SK-N-SH treated with all-trans-retinoic acid at 6 μM for 48 hours (cell line): ENCODE measurements at regions not wholly inside any gene's neighbourhood (a gene's known extent, or its start where the extent isn't known, plus 50 kb on each side); places are given as distances from the start of the nearest gene placed in this dataset.

Source experiments
- ATAC-seq: fragments of 200-7000 bp; cut with Tn5 transposase; 3 replicates; pipeline ENCODE4 v1.9.1; 2020; ENCODE audit warnings: mild to moderate bottlenecking, moderate library complexity
- CSDC2 ChIP-seq: fragments of 250-450 bp; sonication (Bioruptor Pico); IDR thresholded peaks from 2 replicates; pipeline ENCODE4 v1.5.0; 2020; ENCODE audit warnings: mild to moderate bottlenecking, moderate library complexity
- ESRRG ChIP-seq: fragments of 250-450 bp; sonication (Bioruptor Pico); IDR thresholded peaks from 2 replicates; pipeline ENCODE4 v1.6.1; 2021; ENCODE audit warnings: mild to moderate bottlenecking
- GLIS3 ChIP-seq: fragments of 250-450 bp; sonication (Bioruptor Pico); IDR thresholded peaks from 2 replicates; pipeline ENCODE4 v1.5.0; 2020; ENCODE audit warnings: mild to moderate bottlenecking, moderate library complexity
- ISL1 ChIP-seq: fragments of 250-450 bp; sonication (Bioruptor Pico); IDR thresholded peaks from 2 replicates; pipeline ENCODE4 v2.1.2; 2022; ENCODE audit warnings: mild to moderate bottlenecking, moderate library complexity
- OSR1 ChIP-seq: fragments of 250-450 bp; sonication (Bioruptor Pico); IDR thresholded peaks from 2 replicates; pipeline ENCODE4 v1.8.0; 2022; ENCODE audit warnings: moderate library complexity, mild to moderate bottlenecking, inconsistent platforms
- PPARA ChIP-seq: fragments of 250-450 bp; sonication (Bioruptor Pico); IDR thresholded peaks from 2 replicates; pipeline ENCODE4 v1.5.0; 2020; ENCODE audit warnings: mild to moderate bottlenecking, borderline replicate concordance
- RARB ChIP-seq: fragments of 250-450 bp; sonication (Bioruptor Pico); IDR thresholded peaks from 2 replicates; pipeline ENCODE4 v1.8.0; 2021; ENCODE audit warnings: mild to moderate bottlenecking, moderate library complexity
- SNAI2 ChIP-seq: fragments of 250-450 bp; sonication (Bioruptor Pico); IDR thresholded peaks from 2 replicates; pipeline ENCODE4 v1.5.0; 2020; ENCODE audit warnings: mild to moderate bottlenecking, moderate library complexity
- TCF4 ChIP-seq: fragments of 250-450 bp; sonication (Bioruptor Pico); IDR thresholded peaks from 2 replicates; pipeline ENCODE4 v1.8.0; 2021; ENCODE audit warnings: mild to moderate bottlenecking, moderate library complexity, borderline replicate concordance
- TOX ChIP-seq: fragments of 250-450 bp; sonication (Bioruptor Pico); IDR thresholded peaks from 2 replicates; pipeline ENCODE4 v1.8.0; 2021; ENCODE audit warnings: mild to moderate bottlenecking, moderate library complexity, borderline replicate concordance
- ZC3H10 ChIP-seq: fragments of 250-450 bp; sonication (Bioruptor Pico); IDR thresholded peaks from 2 replicates; pipeline ENCODE4 v1.5.1; 2021; ENCODE audit warnings: mild to moderate bottlenecking, moderate library complexity
- ZFP3 ChIP-seq: fragments of 250-450 bp; sonication (Bioruptor Pico); IDR thresholded peaks from 2 replicates; pipeline ENCODE4 v1.5.0; 2020; ENCODE audit warnings: mild to moderate bottlenecking, moderate library complexity
- ZNF565 ChIP-seq: fragments of 450-650 bp; formaldehyde crosslinking; conservative IDR thresholded peaks from 2 replicates; pipeline ENCODE4 v1.5.0; 2020; ENCODE audit warnings: low read depth, mild to moderate bottlenecking, moderate library complexity
- ZNF70 ChIP-seq: fragments of 450-650 bp; formaldehyde crosslinking; IDR thresholded peaks from 2 replicates; pipeline ENCODE4 v1.5.0; 2020; ENCODE audit warnings: mild to moderate bottlenecking, moderate library complexity
- ZNF8 ChIP-seq: fragments of 450-650 bp; formaldehyde crosslinking; IDR thresholded peaks from 2 replicates; pipeline ENCODE4 v1.5.0; 2020; ENCODE audit warnings: mild to moderate bottlenecking, moderate library complexity
- TF ChIP-seq, protein P1 (sequence below): fragments of 250-450 bp; sonication (Bioruptor Pico); IDR thresholded peaks from 2 replicates; pipeline ENCODE4 v1.5.1; 2020; ENCODE audit warnings: low read depth, mild to moderate bottlenecking, moderate library complexity
- TF ChIP-seq, protein P2 (sequence below): fragments of 250-450 bp; sonication (Bioruptor Pico); IDR thresholded peaks from 2 replicates; pipeline ENCODE4 v1.5.1; 2021; ENCODE audit warnings: mild to moderate bottlenecking, moderate library complexity
- TF ChIP-seq, protein P3 (sequence below): fragments of 250-450 bp; sonication (Bioruptor Pico); IDR thresholded peaks from 2 replicates; pipeline ENCODE4 v1.8.0; 2020; ENCODE audit warnings: mild to moderate bottlenecking, moderate library complexity, borderline replicate concordance
- TF ChIP-seq, protein P4 (sequence below): fragments of 250-450 bp; sonication (Bioruptor Pico); IDR thresholded peaks from 2 replicates; pipeline ENCODE4 v1.5.0; 2020; ENCODE audit warnings: mild to moderate bottlenecking, moderate library complexity
- TF ChIP-seq, protein P5 (sequence below): fragments of 250-450 bp; sonication (Bioruptor Pico); IDR thresholded peaks from 2 replicates; pipeline ENCODE4 v1.8.0; 2021; ENCODE audit warnings: low read depth, mild to moderate bottlenecking, moderate library complexity, borderline replicate concordance

DNA sequence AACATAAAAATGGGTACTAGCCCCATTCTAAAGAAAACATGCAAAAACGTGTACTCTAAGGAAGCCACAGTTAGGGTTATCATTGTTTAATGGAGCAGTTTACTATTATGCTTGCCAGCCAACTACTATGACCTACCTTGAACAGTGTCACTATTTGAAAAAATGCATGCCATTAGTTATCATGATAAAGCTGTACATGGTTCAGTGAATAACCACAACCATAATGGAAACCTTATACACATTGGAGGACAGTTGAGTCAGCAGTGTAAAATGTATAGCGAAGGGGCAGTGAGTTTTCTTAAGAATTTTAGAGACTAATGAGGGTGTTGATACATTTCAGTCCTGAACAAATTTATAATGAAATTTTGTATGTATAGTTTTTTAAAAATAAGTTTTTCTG lies 381.9 kb downstream of the GRXCR1 start:
- TF ChIP-seq, protein P1, sequence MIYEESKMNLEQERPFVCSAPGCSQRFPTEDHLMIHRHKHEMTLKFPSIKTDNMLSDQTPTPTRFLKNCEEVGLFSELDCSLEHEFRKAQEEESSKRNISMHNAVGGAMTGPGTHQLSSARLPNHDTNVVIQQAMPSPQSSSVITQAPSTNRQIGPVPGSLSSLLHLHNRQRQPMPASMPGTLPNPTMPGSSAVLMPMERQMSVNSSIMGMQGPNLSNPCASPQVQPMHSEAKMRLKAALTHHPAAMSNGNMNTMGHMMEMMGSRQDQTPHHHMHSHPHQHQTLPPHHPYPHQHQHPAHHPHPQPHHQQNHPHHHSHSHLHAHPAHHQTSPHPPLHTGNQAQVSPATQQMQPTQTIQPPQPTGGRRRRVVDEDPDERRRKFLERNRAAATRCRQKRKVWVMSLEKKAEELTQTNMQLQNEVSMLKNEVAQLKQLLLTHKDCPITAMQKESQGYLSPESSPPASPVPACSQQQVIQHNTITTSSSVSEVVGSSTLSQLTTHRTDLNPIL (CRISPR knock-in tag) = no peak
- no peak for ATAC-seq

DNA sequence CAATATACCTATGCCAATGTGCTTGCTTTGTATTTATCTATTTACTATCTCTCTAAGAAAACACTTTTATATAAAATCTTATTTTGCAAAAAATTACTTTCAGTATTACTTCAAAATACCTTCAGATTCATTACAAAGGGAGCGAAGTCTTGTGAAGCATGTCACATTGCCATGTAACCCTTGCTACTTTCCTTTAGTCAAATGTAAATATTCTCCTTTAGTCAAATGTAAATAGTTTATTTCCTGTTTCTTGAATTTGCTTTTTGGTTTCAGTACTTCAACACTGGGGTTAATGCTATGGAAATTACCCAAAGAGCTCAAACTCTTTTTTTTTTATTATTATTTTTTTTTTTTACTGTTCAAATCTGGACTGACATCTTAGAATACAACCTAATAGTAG lies 383.3 kb downstream of the GRXCR1 start:
- TF ChIP-seq, protein P2, sequence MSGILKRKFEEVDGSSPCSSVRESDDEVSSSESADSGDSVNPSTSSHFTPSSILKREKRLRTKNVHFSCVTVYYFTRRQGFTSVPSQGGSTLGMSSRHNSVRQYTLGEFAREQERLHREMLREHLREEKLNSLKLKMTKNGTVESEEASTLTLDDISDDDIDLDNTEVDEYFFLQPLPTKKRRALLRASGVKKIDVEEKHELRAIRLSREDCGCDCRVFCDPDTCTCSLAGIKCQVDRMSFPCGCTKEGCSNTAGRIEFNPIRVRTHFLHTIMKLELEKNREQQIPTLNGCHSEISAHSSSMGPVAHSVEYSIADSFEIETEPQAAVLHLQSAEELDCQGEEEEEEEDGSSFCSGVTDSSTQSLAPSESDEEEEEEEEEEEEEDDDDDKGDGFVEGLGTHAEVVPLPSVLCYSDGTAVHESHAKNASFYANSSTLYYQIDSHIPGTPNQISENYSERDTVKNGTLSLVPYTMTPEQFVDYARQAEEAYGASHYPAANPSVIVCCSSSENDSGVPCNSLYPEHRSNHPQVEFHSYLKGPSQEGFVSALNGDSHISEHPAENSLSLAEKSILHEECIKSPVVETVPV (CRISPR knock-in tag) = no peak
- no peak for TF ChIP-seq ESRRG
- no peak for TF ChIP-seq RARB (CRISPR knock-in tag)
- no peak for TF ChIP-seq ZNF8
- TF ChIP-seq ZNF565 (CRISPR knock-in tag) = no peak
- no peak for TF ChIP-seq OSR1
- TF ChIP-seq, protein P1 (CRISPR knock-in tag) = no peak
- TF ChIP-seq, all 23 proteins: peak for 0
- no peak for ATAC-seq

DNA sequence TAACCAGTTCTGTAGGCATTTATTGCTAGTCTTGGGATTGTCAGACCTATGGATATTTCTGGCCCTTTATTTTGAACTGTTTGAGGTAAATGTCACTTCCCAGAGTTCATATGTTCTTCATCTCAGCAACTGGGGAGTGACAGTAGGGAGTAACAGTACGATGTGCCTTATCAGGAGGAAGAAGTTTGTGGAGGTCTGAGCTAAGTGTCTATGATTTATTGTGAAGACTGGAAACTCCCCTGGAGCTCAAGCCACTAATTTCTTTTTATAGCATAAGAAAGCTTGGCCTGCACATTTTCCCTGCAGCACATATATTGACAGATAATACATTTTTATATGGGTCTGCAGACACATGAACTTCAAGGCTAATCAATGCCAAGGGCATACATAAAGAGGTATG lies 383.8 kb downstream of the GRXCR1 start:
- ATAC-seq = peak; percentile 42
- TF ChIP-seq OSR1 (no peak), SNAI2 (CRISPR knock-in tag) (no peak), ZC3H10 (no peak), ZNF8 (no peak), PPARA (CRISPR knock-in tag) (no peak), RARB (CRISPR knock-in tag) (no peak), TOX (CRISPR knock-in tag) (no peak)
- TF ChIP-seq, protein P3, sequence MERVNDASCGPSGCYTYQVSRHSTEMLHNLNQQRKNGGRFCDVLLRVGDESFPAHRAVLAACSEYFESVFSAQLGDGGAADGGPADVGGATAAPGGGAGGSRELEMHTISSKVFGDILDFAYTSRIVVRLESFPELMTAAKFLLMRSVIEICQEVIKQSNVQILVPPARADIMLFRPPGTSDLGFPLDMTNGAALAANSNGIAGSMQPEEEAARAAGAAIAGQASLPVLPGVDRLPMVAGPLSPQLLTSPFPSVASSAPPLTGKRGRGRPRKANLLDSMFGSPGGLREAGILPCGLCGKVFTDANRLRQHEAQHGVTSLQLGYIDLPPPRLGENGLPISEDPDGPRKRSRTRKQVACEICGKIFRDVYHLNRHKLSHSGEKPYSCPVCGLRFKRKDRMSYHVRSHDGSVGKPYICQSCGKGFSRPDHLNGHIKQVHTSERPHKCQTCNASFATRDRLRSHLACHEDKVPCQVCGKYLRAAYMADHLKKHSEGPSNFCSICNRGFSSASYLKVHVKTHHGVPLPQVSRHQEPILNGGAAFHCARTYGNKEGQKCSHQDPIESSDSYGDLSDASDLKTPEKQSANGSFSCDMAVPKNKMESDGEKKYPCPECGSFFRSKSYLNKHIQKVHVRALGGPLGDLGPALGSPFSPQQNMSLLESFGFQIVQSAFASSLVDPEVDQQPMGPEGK (CRISPR knock-in tag) = no peak

DNA sequence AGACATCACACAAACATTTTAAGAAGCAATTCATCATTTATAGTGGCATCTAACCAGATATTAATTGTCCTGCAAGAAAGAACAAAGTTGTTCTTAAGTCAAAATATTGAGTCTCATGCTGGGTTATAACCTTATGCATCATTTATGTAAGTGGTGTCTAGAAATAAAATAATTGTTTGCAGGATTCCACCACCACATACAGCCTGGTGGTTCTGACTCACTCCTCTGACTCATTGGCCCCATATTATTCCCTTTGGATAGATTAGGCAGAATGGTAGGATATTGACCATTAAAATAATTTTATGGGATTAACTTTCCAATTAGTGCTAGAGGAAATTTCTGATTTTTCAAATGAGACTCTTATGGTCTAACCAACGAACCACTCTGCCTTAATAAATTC lies 384.5 kb downstream of the GRXCR1 start:
- peak; percentile 86 for ATAC-seq
- no peak for TF ChIP-seq TCF4
- TF ChIP-seq ESRRG = no peak
- no peak for TF ChIP-seq ZNF8
- TF ChIP-seq ZFP3 (CRISPR knock-in tag) = no peak
- TF ChIP-seq, protein P2 (CRISPR knock-in tag) = no peak
- TF ChIP-seq, protein P3 (CRISPR knock-in tag) = no peak
- no peak for TF ChIP-seq GLIS3
- TF ChIP-seq, protein P1 (CRISPR knock-in tag) = no peak
- no peak for TF ChIP-seq ISL1 (CRISPR knock-in tag)
- TF ChIP-seq, protein P4, sequence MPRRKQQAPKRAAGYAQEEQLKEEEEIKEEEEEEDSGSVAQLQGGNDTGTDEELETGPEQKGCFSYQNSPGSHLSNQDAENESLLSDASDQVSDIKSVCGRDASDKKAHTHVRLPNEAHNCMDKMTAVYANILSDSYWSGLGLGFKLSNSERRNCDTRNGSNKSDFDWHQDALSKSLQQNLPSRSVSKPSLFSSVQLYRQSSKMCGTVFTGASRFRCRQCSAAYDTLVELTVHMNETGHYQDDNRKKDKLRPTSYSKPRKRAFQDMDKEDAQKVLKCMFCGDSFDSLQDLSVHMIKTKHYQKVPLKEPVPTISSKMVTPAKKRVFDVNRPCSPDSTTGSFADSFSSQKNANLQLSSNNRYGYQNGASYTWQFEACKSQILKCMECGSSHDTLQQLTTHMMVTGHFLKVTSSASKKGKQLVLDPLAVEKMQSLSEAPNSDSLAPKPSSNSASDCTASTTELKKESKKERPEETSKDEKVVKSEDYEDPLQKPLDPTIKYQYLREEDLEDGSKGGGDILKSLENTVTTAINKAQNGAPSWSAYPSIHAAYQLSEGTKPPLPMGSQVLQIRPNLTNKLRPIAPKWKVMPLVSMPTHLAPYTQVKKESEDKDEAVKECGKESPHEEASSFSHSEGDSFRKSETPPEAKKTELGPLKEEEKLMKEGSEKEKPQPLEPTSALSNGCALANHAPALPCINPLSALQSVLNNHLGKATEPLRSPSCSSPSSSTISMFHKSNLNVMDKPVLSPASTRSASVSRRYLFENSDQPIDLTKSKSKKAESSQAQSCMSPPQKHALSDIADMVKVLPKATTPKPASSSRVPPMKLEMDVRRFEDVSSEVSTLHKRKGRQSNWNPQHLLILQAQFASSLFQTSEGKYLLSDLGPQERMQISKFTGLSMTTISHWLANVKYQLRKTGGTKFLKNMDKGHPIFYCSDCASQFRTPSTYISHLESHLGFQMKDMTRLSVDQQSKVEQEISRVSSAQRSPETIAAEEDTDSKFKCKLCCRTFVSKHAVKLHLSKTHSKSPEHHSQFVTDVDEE (CRISPR knock-in tag) = no peak
- TF ChIP-seq ZNF565 (CRISPR knock-in tag) = no peak
- TF ChIP-seq SNAI2 (CRISPR knock-in tag) = no peak
- TF ChIP-seq ZNF70 (CRISPR knock-in tag) = no peak
- no peak for TF ChIP-seq TOX (CRISPR knock-in tag)
- no peak for TF ChIP-seq CSDC2 (CRISPR knock-in tag)
- TF ChIP-seq, protein P5, sequence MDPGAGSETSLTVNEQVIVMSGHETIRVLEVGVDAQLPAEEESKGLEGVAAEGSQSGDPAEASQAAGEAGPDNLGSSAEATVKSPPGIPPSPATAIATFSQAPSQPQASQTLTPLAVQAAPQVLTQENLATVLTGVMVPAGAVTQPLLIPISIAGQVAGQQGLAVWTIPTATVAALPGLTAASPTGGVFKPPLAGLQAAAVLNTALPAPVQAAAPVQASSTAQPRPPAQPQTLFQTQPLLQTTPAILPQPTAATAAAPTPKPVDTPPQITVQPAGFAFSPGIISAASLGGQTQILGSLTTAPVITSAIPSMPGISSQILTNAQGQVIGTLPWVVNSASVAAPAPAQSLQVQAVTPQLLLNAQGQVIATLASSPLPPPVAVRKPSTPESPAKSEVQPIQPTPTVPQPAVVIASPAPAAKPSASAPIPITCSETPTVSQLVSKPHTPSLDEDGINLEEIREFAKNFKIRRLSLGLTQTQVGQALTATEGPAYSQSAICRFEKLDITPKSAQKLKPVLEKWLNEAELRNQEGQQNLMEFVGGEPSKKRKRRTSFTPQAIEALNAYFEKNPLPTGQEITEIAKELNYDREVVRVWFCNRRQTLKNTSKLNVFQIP = no peak
